SU-DHL-6 (cell line): ENCODE measurements at regions not wholly inside any gene's neighbourhood (a gene's known extent, or its start where the extent isn't known, plus 50 kb on each side); places are given as distances from the start of the nearest gene placed in this dataset.
A peak's percentile ranks its signal among the peaks of the same experiment; 100 is the strongest.

Source experiments
- H2AFZ ChIP-seq: fragments of 200-600 bp; sonication (generic); 2 replicates; pipeline ENCODE4 v1.6.1; 2014; ENCODE audit warnings: low read depth, mild to moderate bottlenecking, moderate library complexity, mixed read lengths, antibody characterized with exemption, low read length; ENCODE audit not compliant: severe bottlenecking
- H3F3A ChIP-seq: fragments of 200-600 bp; shearing (Covaris generic); 2 replicates; pipeline ENCODE4 v1.6.0; 2016; ENCODE audit warnings: antibody characterized with exemption, mild to moderate bottlenecking; ENCODE audit not compliant: insufficient read depth
- H3K27ac ChIP-seq: fragments of 200-600 bp; sonication (generic); 2 replicates; pipeline ENCODE4 v1.5.1; 2016; ENCODE audit warnings: low read depth, mild to moderate bottlenecking, low read length, moderate library complexity, mixed read lengths
- H3K27me3 ChIP-seq: fragments of 200-600 bp; sonication (generic), shearing (Covaris generic); 2 replicates; pipeline ENCODE4 v1.6.0; 2014; ENCODE audit warnings: mild to moderate bottlenecking, low read length
- H3K36me3 ChIP-seq: fragments of 200-600 bp; sonication (generic); 2 replicates; pipeline ENCODE4 v1.6.1; 2014; ENCODE audit warnings: mild to moderate bottlenecking, low read length, mixed read lengths
- H3K4me2 ChIP-seq: fragments of 300-600, 200-600 bp; shearing (Covaris generic), sonication (generic); 2 replicates; pipeline ENCODE4 v1.6.0; 2014; ENCODE audit warnings: low read length, low read depth, mild to moderate bottlenecking; ENCODE audit not compliant: poor library complexity, severe bottlenecking
- H3K4me3 ChIP-seq: fragments of 200-600 bp; sonication (generic); 2 replicates; pipeline ENCODE4 v1.5.1; 2014; ENCODE audit warnings: antibody characterized with exemption, low read length, mild to moderate bottlenecking, mixed read lengths; ENCODE audit not compliant: insufficient read depth, poor library complexity, severe bottlenecking
- H3K79me2 ChIP-seq: fragments of 200-600 bp; sonication (generic); 2 replicates; pipeline ENCODE4 v1.6.1; 2014; ENCODE audit warnings: mild to moderate bottlenecking, low read length, moderate library complexity; ENCODE audit not compliant: insufficient read depth
- H3K9ac ChIP-seq: fragments of 200-600 bp; sonication (generic); 2 replicates; pipeline ENCODE4 v1.7.0; 2014; ENCODE audit warnings: mild to moderate bottlenecking, low read length
- H3K9me2 ChIP-seq: fragments of 200-600 bp; sonication (generic); replicated peaks from 2 replicates; pipeline ENCODE4 v1.6.1; 2014; ENCODE audit warnings: low read length; ENCODE audit not compliant: insufficient read depth
- H3K9me3 ChIP-seq: fragments of 200-600 bp; sonication (generic); 2 replicates; pipeline ENCODE4 v1.6.1; 2014; ENCODE audit warnings: low read length, mixed read lengths; ENCODE audit not compliant: insufficient read depth
- H4K20me1 ChIP-seq: fragments of 200-600 bp; sonication (generic); 2 replicates; pipeline ENCODE4 v1.6.1; 2014; ENCODE audit warnings: low read depth, mild to moderate bottlenecking, antibody characterized with exemption, low read length, moderate library complexity, mixed read lengths
- EZH2phosphoT487 ChIP-seq: fragments of 200-600 bp; sonication (generic), shearing (Covaris generic); conservative IDR thresholded peaks from 2 replicates; pipeline ENCODE4 v1.6.1; 2018; ENCODE audit warnings: mild to moderate bottlenecking, antibody characterized with exemption, low read length, moderate library complexity, mixed read lengths
- TF ChIP-seq, protein P1 (sequence below): fragments of 200-600 bp; sonication (generic); IDR thresholded peaks from one replicate; pipeline ENCODE4 v1.5.1; 2017; ENCODE audit warnings: antibody characterized with exemption, mild to moderate bottlenecking, low read length, moderate library complexity; ENCODE audit not compliant: insufficient read depth, poor library complexity, severe bottlenecking

- no peak overlapping the region for H3K4me2 ChIP-seq
- no peak for TF ChIP-seq EZH2phosphoT487
- TF ChIP-seq, protein P1, sequence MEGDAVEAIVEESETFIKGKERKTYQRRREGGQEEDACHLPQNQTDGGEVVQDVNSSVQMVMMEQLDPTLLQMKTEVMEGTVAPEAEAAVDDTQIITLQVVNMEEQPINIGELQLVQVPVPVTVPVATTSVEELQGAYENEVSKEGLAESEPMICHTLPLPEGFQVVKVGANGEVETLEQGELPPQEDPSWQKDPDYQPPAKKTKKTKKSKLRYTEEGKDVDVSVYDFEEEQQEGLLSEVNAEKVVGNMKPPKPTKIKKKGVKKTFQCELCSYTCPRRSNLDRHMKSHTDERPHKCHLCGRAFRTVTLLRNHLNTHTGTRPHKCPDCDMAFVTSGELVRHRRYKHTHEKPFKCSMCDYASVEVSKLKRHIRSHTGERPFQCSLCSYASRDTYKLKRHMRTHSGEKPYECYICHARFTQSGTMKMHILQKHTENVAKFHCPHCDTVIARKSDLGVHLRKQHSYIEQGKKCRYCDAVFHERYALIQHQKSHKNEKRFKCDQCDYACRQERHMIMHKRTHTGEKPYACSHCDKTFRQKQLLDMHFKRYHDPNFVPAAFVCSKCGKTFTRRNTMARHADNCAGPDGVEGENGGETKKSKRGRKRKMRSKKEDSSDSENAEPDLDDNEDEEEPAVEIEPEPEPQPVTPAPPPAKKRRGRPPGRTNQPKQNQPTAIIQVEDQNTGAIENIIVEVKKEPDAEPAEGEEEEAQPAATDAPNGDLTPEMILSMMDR = no peak
Observed at GRCh38 chr14:30440961-30441360, 118.0 kb upstream of the G2E3 start.

GRCh38 chr14:30443368-30444007, 115.5 kb upstream of the G2E3 start:
- no peaks in the 10 kb centered on the region for H3K36me3 ChIP-seq

More at GRCh38 chr14:30440961-30441360, 118.0 kb upstream of the G2E3 start:
- Histone ChIP-seq H4K20me1 (no peaks in the 10 kb centered on the region), H3F3A (no peaks in the 10 kb centered on the region), H3K79me2 (no peaks in the 10 kb centered on the region), H3K9ac (no peak overlapping the region), H3K9me2 (no peaks in the 10 kb centered on the region), H3K4me3 (no peak overlapping the region), H3K27ac (no peak overlapping the region), H3K27me3 (no peaks in the 10 kb centered on the region), H3K36me3 (no peaks in the 10 kb centered on the region), H3K9me3 (no peaks in the 10 kb centered on the region), H2AFZ (no peak overlapping the region)

GRCh38 chr14:30444451-30444850, 114.5 kb upstream of the G2E3 start:
- Histone ChIP-seq H3K27me3 (no peaks in the 10 kb centered on the region), H3K4me3 (no peak overlapping the region), H3K27ac (no peak overlapping the region), H4K20me1 (no peaks in the 10 kb centered on the region), H3K79me2 (no peaks in the 10 kb centered on the region), H3K36me3 (no peaks in the 10 kb centered on the region), H3K9me3 (no peaks in the 10 kb centered on the region), H3K4me2 (no peak overlapping the region), H3K9me2 (no peaks in the 10 kb centered on the region), H2AFZ (no peak overlapping the region), H3K9ac (no peak overlapping the region), H3F3A (no peaks in the 10 kb centered on the region)
- TF ChIP-seq, protein P1 = no peak
- no peak for TF ChIP-seq EZH2phosphoT487

More at GRCh38 chr14:30443368-30444007, 115.5 kb upstream of the G2E3 start:
- Histone ChIP-seq H3K9ac (no peak overlapping the region), H3K4me2 (no peak overlapping the region), H3K4me3 (no peak overlapping the region), H3K79me2 (no peaks in the 10 kb centered on the region), H3F3A (no peaks in the 10 kb centered on the region), H2AFZ (no peak overlapping the region), H3K27me3 (no peaks in the 10 kb centered on the region), H4K20me1 (no peaks in the 10 kb centered on the region), H3K9me3 (no peaks in the 10 kb centered on the region), H3K27ac (no peak overlapping the region), H3K9me2 (no peaks in the 10 kb centered on the region)
- TF ChIP-seq, protein P1 = peak; percentile 28
- TF ChIP-seq EZH2phosphoT487 = no peak
